ENCODE measurements at regions not wholly inside any gene's neighbourhood (a gene's known extent, or its start where the extent isn't known, plus 50 kb on each side); places are given as distances from the start of the nearest gene placed in this dataset.

DNA sequence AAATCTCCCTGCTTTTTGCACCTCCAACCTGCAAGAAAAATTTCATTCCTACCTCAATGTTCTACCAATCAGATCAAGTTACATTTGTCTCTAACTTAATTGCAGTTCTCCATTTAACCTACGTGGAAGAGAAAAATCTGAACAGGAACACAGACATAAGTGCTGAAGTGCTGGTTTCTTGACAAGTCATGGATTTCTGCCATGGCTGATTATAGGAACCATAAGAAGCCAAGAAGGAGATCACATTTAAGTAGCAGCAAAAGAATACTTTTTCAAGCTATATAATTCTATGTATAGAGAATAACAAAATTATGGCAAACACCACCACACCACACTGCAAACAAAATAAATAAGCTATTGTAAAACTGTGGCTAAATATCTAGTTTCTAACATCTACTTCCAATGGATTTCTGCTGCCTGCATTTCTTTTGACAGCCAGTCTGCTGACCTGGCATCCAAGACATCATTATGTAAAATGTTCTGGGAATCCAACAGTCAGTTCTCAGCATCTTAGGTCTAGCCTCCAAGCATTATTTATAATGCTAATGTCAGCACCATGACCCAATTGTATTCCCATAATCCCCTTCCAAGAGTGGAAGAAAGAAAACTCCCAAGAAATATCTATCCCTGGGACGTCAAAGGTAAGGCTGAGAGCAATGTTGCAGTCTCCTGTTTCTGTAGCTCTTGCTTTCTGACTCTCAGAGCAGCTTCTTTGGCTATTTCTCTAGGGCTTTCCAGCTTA is 50.8 kb upstream of the GAB1 start (continued):
- TF ChIP-seq, protein P1, sequence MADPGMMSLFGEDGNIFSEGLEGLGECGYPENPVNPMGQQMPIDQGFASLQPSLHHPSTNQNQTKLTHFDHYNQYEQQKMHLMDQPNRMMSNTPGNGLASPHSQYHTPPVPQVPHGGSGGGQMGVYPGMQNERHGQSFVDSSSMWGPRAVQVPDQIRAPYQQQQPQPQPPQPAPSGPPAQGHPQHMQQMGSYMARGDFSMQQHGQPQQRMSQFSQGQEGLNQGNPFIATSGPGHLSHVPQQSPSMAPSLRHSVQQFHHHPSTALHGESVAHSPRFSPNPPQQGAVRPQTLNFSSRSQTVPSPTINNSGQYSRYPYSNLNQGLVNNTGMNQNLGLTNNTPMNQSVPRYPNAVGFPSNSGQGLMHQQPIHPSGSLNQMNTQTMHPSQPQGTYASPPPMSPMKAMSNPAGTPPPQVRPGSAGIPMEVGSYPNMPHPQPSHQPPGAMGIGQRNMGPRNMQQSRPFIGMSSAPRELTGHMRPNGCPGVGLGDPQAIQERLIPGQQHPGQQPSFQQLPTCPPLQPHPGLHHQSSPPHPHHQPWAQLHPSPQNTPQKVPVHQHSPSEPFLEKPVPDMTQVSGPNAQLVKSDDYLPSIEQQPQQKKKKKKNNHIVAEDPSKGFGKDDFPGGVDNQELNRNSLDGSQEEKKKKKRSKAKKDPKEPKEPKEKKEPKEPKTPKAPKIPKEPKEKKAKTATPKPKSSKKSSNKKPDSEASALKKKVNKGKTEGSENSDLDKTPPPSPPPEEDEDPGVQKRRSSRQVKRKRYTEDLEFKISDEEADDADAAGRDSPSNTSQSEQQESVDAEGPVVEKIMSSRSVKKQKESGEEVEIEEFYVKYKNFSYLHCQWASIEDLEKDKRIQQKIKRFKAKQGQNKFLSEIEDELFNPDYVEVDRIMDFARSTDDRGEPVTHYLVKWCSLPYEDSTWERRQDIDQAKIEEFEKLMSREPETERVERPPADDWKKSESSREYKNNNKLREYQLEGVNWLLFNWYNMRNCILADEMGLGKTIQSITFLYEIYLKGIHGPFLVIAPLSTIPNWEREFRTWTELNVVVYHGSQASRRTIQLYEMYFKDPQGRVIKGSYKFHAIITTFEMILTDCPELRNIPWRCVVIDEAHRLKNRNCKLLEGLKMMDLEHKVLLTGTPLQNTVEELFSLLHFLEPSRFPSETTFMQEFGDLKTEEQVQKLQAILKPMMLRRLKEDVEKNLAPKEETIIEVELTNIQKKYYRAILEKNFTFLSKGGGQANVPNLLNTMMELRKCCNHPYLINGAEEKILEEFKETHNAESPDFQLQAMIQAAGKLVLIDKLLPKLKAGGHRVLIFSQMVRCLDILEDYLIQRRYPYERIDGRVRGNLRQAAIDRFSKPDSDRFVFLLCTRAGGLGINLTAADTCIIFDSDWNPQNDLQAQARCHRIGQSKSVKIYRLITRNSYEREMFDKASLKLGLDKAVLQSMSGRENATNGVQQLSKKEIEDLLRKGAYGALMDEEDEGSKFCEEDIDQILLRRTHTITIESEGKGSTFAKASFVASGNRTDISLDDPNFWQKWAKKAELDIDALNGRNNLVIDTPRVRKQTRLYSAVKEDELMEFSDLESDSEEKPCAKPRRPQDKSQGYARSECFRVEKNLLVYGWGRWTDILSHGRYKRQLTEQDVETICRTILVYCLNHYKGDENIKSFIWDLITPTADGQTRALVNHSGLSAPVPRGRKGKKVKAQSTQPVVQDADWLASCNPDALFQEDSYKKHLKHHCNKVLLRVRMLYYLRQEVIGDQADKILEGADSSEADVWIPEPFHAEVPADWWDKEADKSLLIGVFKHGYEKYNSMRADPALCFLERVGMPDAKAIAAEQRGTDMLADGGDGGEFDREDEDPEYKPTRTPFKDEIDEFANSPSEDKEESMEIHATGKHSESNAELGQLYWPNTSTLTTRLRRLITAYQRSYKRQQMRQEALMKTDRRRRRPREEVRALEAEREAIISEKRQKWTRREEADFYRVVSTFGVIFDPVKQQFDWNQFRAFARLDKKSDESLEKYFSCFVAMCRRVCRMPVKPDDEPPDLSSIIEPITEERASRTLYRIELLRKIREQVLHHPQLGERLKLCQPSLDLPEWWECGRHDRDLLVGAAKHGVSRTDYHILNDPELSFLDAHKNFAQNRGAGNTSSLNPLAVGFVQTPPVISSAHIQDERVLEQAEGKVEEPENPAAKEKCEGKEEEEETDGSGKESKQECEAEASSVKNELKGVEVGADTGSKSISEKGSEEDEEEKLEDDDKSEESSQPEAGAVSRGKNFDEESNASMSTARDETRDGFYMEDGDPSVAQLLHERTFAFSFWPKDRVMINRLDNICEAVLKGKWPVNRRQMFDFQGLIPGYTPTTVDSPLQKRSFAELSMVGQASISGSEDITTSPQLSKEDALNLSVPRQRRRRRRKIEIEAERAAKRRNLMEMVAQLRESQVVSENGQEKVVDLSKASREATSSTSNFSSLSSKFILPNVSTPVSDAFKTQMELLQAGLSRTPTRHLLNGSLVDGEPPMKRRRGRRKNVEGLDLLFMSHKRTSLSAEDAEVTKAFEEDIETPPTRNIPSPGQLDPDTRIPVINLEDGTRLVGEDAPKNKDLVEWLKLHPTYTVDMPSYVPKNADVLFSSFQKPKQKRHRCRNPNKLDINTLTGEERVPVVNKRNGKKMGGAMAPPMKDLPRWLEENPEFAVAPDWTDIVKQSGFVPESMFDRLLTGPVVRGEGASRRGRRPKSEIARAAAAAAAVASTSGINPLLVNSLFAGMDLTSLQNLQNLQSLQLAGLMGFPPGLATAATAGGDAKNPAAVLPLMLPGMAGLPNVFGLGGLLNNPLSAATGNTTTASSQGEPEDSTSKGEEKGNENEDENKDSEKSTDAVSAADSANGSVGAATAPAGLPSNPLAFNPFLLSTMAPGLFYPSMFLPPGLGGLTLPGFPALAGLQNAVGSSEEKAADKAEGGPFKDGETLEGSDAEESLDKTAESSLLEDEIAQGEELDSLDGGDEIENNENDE (IDR thresholded peaks at IDR 0.05; ENCODE audit: insufficient replicate concordance, low read length) = no peak
- TF ChIP-seq POLR2A (IDR thresholded peaks at IDR 0.05; ENCODE audit: control extremely low read depth in 1 of 2, low read depth in 2 of 2, low read length in 2 of 2) (no peak), BCL11A (IDR thresholded peaks at IDR 0.05; ENCODE audit: low read depth in 2 of 2, low read length in 2 of 2) (no peak), SIRT6 (IDR thresholded peaks at IDR 0.05; ENCODE audit: low read length) (no peak), RXRA (IDR thresholded peaks at IDR 0.05; ENCODE audit: insufficient read depth, low read depth, low read length) (no peak), CHD2 (IDR thresholded peaks at IDR 0.05; ENCODE audit: low read length) (no peak), HDAC6 (IDR thresholded peaks at IDR 0.05; ENCODE audit: low read depth, low read length) (no peak), RBBP5 (IDR thresholded peaks at IDR 0.05; ENCODE audit: borderline replicate concordance, low read depth, low read length) (no peak), EGR1 (IDR thresholded peaks at IDR 0.05; ENCODE audit: borderline replicate concordance, low read depth, low read length) (no peak)
